ENCODE measurements at regions not wholly inside any gene's neighbourhood (a gene's known extent, or its start where the extent isn't known, plus 50 kb on each side); places are given as distances from the start of the nearest gene placed in this dataset.

DNA sequence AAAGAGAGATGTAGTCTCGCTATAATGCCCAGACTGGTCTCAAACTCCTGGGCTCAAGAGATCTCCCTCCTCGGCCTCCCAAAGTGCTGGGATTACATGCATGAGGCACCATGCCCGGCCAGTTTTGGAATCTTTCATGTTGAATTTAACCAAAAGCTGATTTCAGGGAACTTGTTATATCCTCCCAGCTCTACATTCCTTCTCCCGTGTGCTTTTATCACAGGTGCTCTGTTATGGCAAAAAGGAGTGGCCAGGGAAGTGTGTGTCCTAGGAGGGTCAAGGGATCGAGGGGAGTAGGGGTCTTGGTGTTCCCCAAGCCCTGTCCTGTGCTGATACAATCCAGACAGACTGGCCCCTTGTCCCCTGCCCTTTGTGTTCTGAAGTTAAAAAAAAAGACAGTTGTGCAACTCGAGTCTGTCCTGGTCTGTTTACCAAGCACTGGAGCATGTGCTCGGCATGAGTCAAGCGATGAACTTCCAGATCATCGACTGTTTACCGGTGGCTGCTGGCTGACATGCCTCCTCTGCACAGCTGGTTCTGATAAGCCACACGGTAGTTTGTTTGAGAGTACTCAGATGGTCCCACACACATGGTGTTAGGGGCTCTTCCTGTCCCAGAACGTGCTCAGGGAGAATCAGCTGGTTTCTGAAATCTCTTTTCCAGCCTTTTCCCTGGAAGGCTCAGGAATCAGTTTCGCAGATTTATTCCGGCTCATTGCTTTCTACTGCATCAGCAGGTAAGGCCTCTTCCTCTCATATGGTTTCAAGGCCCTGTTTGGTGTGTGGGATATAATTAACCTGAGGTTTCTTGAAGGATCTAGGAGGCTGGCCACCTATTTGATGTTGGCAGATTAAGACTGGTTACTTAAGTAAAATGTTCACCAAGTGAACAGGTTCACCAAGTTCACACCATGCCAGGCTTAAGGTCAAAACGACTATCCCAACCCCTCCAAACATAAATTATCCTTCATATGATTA lies 52.6 kb upstream of the NAA20 start:
- TF ChIP-seq GATA1 (IDR thresholded peaks at IDR 0.05; ENCODE audit: low read depth, low read length) (no peak), POLR2A (IDR thresholded peaks at IDR 0.05; ENCODE audit: low read length) (no peak)
- DNase-seq = no peak

DNA sequence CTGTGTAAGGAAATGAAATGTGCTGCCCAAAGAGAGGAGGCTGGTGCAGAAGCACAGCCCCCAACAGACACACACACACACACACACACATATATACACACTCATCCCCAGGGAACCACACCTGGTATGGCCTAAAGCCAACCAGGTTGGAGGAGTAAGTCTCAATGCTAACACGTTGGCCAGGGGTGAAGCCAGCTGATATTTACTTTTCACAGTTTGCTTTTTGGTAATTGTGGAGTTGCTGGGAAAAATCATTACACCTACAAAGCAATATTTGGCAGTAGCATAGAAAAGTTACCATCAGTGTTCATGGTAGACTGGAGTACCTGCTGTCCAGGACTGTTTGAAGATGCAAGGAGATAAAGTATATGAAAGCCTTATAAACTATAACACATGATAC lies 50.3 kb upstream of the NAA20 start:
- DNase-seq = no peak
- TF ChIP-seq GATA1 (IDR thresholded peaks at IDR 0.05; ENCODE audit: low read depth, low read length) (no peak), POLR2A (IDR thresholded peaks at IDR 0.05; ENCODE audit: low read length) (no peak)
